ENCODE measurements at regions not wholly inside any gene's neighbourhood (a gene's known extent, or its start where the extent isn't known, plus 50 kb on each side); places are given as distances from the start of the nearest gene placed in this dataset.
"Not testable (repeated sequence)": the region's sequence is repeated elsewhere in the genome, so short reads cannot be mapped to it uniquely, and the experiment has no call there.

DNA sequence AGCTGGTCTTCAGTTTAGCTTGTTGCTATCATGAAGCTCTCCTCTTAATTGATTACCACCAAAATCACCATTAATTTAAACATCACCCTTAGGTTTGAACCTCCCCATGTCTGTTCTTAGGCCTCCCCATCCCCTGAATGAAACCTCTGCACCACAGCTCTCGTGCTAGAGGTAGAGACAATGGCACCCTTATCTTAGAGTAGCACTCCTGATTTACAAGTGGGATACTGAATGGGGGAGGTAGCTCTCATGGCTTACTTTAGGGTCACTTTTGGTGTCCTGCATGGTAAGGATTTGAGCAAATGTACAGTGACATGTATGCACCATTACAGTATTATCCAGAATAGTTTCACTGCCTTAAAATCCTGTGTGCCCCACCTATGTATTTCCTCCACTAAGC is 115.6 kb upstream of the ADTRP start:
- Mint-ChIP-seq H3K27me3 (no peaks in the 10 kb centered on the region), H3K36me3 (no peaks in the 10 kb centered on the region), H3K4me3 (no peak overlapping the region), H3K4me1 (peaks cover 0 to 13% (median 0%) of the 10 kb centered on the region in 3 donors), H3K27ac (peak overlapping the region in 1 of 6 donors; percentile 12), H3K9me3 (peaks cover 0 to 13% (median 5%) of the 10 kb centered on the region in 7 donors)
- DNase-seq (no peak), ATAC-seq (ENCODE audit: low read depth in 2 of 2) (no peak)

DNA sequence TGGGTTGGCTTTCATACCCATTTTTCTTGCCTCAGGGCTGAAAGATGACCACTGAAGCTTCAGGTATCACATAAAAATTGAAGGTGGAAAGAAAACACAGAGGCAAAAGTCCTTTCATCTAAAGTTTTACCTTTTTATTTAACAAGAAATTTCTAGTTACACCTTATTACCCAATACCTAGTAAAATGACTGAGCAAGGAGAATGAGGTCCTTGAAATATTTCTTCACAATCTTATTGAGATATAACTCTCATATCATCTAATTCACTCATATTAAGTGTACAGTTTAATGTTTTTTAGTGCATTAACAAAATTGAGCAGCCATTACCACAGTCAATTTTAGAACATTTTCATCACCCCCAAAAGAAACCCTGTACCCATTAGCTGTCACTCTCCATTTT is 112.9 kb upstream of the ADTRP start:
- H3K27me3 Mint-ChIP-seq = no peaks in the 10 kb centered on the region
- ATAC-seq (ENCODE audit: low read depth in 2 of 2) = no peak
- no peak for DNase-seq
- H3K4me3 Mint-ChIP-seq = no peak overlapping the region
- peaks cover 0 to 13% (median 5%) of the 10 kb centered on the region in 7 donors for H3K9me3 Mint-ChIP-seq
- no peak overlapping the region for H3K27ac Mint-ChIP-seq
- H3K36me3 Mint-ChIP-seq = no peaks in the 10 kb centered on the region
- peaks cover 0 to 4% (median 0%) of the 10 kb centered on the region in 3 donors for H3K4me1 Mint-ChIP-seq

GRCh38 chr6:11890849-11891248 is 112.2 kb upstream of the ADTRP start:
- Mint-ChIP-seq H3K36me3 (no peaks in the 10 kb centered on the region), H3K4me1 (no peaks in the 10 kb centered on the region), H3K4me3 (no peak overlapping the region), H3K27me3 (no peaks in the 10 kb centered on the region), H3K9me3 (peaks cover 0 to 13% (median 3%) of the 10 kb centered on the region in 7 donors), H3K27ac (no peak overlapping the region)
- DNase-seq = no peak
- no peak for ATAC-seq (ENCODE audit: low read depth in 2 of 2)

DNA sequence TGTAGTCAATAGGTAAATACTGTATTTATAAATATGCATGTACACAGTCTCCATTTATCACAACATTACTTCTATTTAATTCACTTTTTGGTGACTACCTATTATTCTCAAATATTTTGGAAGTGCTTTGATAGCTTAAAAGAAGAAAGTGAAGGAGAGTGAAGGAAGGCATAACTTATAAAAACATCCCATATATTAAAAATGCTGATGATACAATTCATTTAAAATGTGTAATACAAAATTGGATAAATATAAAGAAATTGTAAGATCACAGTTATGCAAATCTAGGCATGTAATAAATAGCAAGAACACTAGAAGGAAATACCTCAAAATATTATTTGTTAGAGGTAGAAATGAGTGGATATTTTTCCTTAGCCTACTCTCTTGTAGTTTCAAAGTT is 111.6 kb upstream of the ADTRP start:
- DNase-seq (no peak), ATAC-seq (ENCODE audit: low read depth in 2 of 2) (no peak)
- H3K4me1 Mint-ChIP-seq = no peaks in the 10 kb centered on the region
- H3K27me3 Mint-ChIP-seq = no peaks in the 10 kb centered on the region
- no peak overlapping the region for H3K4me3 Mint-ChIP-seq
- no peak overlapping the region for H3K27ac Mint-ChIP-seq
- peaks cover 0 to 13% (median 2%) of the 10 kb centered on the region in 7 donors for H3K9me3 Mint-ChIP-seq
- H3K36me3 Mint-ChIP-seq = no peaks in the 10 kb centered on the region

- no peak overlapping the region for H3K27ac Mint-ChIP-seq
- H3K27me3 Mint-ChIP-seq = no peaks in the 10 kb centered on the region
- no peaks in the 10 kb centered on the region for H3K36me3 Mint-ChIP-seq
- ATAC-seq (ENCODE audit: low read depth in 2 of 2) (no peak), DNase-seq (no peak)
- peaks cover 0 to 13% (median 2%) of the 10 kb centered on the region in 7 donors for H3K9me3 Mint-ChIP-seq
- H3K4me3 Mint-ChIP-seq = no peak overlapping the region
- H3K4me1 Mint-ChIP-seq = no peaks in the 10 kb centered on the region
Measured at GRCh38 chr6:11889572-11889971, 111.0 kb upstream of the ADTRP start.

DNA sequence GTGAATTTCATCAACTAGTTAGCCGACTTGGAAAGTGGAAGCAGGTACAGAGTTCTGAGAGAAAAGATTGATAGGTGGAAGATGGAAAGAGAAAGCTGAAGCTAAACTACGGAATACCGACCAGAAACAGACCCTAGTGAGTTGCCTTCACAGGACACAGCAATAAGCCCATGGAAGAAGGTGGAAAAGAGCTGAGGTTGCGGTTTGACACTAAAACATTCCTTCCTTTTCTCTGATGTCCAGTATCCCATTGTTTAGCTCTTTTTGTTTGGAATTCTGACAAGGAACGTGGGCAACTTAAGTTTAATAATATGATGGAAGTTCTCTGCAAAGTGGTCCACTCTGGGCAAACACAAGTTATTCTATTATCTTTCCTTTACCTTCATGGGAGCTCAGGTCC is 110.1 kb upstream of the ADTRP start:
- H3K4me3 Mint-ChIP-seq = no peak overlapping the region
- DNase-seq (no peak), ATAC-seq (ENCODE audit: low read depth in 2 of 2) (no peak)
- H3K27me3 Mint-ChIP-seq = no peaks in the 10 kb centered on the region
- peaks cover 0 to 13% (median 2%) of the 10 kb centered on the region in 7 donors for H3K9me3 Mint-ChIP-seq
- no peaks in the 10 kb centered on the region for H3K4me1 Mint-ChIP-seq
- H3K27ac Mint-ChIP-seq = no peak overlapping the region
- H3K36me3 Mint-ChIP-seq = no peaks in the 10 kb centered on the region

DNA sequence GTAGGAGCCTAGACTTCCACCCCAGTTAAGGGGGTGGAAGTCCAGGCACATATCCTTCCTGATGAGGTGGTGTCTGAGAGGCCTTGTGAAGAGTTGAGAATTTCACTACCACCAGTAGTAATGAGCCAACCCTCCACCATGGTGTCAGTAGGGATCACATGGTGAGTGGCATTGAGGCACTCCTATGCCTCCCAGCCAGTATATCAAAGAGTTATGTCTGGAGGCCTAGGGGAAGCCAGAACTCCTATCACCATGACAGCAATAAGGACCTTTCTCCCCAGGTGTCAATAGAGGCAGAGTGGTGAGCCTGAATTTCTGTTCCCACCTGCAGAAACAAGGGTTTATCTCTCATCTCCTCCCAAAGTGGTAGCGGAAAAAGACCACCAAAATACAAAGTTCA is 106.6 kb upstream of the ADTRP start:
- Mint-ChIP-seq H3K36me3 (peaks cover 2 to 3% of the 10 kb centered on the region in 2 donors), H3K4me1 (no peaks in the 10 kb centered on the region), H3K9me3 (peaks cover under 1 to 15% (median 5%) of the 10 kb centered on the region in 7 donors), H3K4me3 (no peak overlapping the region), H3K27ac (no peak overlapping the region), H3K27me3 (peaks cover 4 to 15% (median 10%) of the 10 kb centered on the region in 3 donors)
- ATAC-seq (ENCODE audit: low read depth in 2 of 2) = no peak
- DNase-seq = no peak

DNA sequence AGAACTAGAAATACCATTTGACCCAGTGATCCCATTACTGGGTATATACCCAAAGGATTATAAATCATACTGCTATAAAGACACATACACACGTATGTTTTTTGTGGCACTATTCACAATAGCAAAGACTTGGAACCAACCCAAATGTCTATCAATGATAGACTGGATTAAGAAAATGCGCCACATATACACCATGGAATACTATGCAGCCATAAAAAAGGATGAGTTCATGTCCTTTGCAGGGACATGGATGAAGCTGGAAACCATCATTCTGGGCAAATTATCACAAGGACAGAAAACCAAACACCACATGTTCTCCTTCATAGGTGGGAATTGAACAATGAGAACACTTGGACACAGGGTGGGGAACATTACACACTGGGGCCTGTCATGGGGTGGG is 104.9 kb upstream of the ADTRP start:
- H3K36me3 Mint-ChIP-seq; DNase-seq; ATAC-seq (ENCODE audit: low read depth in 2 of 2); H3K4me3 Mint-ChIP-seq; H3K27ac Mint-ChIP-seq; H3K4me1 Mint-ChIP-seq: not testable (repeated sequence)
- Mint-ChIP-seq H3K27me3 (peaks cover 4 to 20% (median 15%) of the 10 kb centered on the region in 3 donors), H3K9me3 (peaks cover 5 to 18% (median 9%) of the 10 kb centered on the region in 7 donors)

- H3K4me1 Mint-ChIP-seq; H3K4me3 Mint-ChIP-seq; DNase-seq; H3K27ac Mint-ChIP-seq; H3K36me3 Mint-ChIP-seq; ATAC-seq (ENCODE audit: low read depth in 2 of 2): not testable (repeated sequence)
- Mint-ChIP-seq H3K27me3 (peaks cover 9 to 25% (median 15%) of the 10 kb centered on the region in 3 donors), H3K9me3 (peaks cover 5 to 18% (median 9%) of the 10 kb centered on the region in 7 donors)
Measured at GRCh38 chr6:11880156-11880555, 101.6 kb upstream of the ADTRP start.

- Mint-ChIP-seq H3K4me1 (no peaks in the 10 kb centered on the region), H3K27me3 (peaks cover 9 to 25% (median 15%) of the 10 kb centered on the region in 3 donors)
Measured at GRCh38 chr6:11878735-11879134, 100.1 kb upstream of the ADTRP start.

DNA sequence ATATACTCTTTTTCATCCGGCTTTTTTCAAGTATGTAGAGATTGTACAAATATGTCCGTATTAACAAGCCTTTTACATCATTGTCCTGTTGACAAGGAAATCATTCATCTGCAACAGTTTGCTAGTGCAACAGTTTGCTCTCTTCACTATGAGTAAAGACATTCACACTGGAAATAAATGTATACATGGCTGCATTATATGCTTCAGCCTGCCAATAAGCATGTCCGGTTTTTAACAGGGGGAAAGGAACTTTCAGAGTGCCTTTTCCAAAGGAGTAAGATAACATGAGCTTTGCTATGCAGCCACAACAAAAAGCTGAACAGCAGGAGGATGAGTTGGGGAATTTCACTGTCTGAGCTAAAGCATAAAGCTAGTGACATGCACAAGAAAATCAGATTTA is 99.4 kb upstream of the ADTRP start:
- Mint-ChIP-seq H3K4me1 (no peaks in the 10 kb centered on the region), H3K9me3 (peaks cover 5 to 14% (median 9%) of the 10 kb centered on the region in 7 donors), H3K27me3 (peaks cover 9 to 25% (median 15%) of the 10 kb centered on the region in 3 donors), H3K4me3 (no peak overlapping the region), H3K36me3 (peaks cover 3 to 9% of the 10 kb centered on the region in 2 donors), H3K27ac (no peak overlapping the region)
- ATAC-seq (ENCODE audit: low read depth in 2 of 2) (no peak), DNase-seq (no peak)

More at GRCh38 chr6:11878735-11879134, 100.1 kb upstream of the ADTRP start:
- no peak overlapping the region for H3K4me3 Mint-ChIP-seq
- peak overlapping the region in 1 of 6 donors; percentile 7 for H3K27ac Mint-ChIP-seq
- H3K36me3 Mint-ChIP-seq = peaks cover 3 to 9% of the 10 kb centered on the region in 2 donors
- peaks cover 5 to 16% (median 9%) of the 10 kb centered on the region in 7 donors for H3K9me3 Mint-ChIP-seq
- ATAC-seq (ENCODE audit: low read depth in 2 of 2) (no peak), DNase-seq (no peak)

DNA sequence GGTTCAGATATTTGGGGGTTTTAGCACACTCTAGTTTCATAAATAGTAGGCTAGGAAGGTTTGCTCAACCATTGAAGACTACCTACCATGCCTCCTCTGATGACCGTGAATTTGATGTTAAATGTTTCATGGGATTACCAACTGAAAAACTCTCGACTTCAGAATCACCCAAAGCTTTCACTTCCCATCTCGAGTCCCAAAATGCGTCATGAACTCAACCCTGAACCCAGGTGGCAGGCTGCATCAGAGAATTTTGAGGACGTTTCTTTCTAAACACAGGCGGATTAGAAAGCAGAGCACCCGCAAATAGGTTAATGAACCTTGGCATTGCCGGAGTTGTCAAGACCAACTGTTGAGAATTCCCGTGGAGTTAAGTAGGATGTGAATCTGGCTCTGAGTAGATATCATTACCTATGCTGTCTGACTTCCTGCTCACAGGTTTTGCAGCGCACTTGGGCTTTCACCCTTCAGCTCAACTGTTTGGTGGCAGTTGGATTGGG is 98.4 kb upstream of the ADTRP start:
- DNase-seq (peak; percentile 31), ATAC-seq (ENCODE audit: low read depth in 2 of 2) (peak; percentile 72 to 86)
- Mint-ChIP-seq H3K36me3 (peaks cover 3 to 9% of the 10 kb centered on the region in 2 donors), H3K9me3 (peaks cover 3 to 10% (median 6%) of the 10 kb centered on the region in 7 donors), H3K4me3 (peak overlapping the region in 3 of 8 donors; percentile 6 to 41 (median 16)), H3K4me1 (no peaks in the 10 kb centered on the region), H3K27me3 (peaks cover 9 to 23% (median 15%) of the 10 kb centered on the region in 3 donors), H3K27ac (peak overlapping the region in 2 of 6 donors; percentile 6 to 15)

GRCh38 chr6:11875325-11876109 is 96.9 kb upstream of the ADTRP start:
- DNase-seq = no peak
- peaks cover 5 to 17% (median 11%) of the 10 kb centered on the region in 3 donors for H3K27me3 Mint-ChIP-seq
- no peak for ATAC-seq (ENCODE audit: low read depth in 2 of 2)
- peaks cover 0 to 10% (median 3%) of the 10 kb centered on the region in 7 donors for H3K9me3 Mint-ChIP-seq
- no peaks in the 10 kb centered on the region for H3K4me1 Mint-ChIP-seq
- no peak overlapping the region for H3K4me3 Mint-ChIP-seq
- peak overlapping the region in 3 of 6 donors; percentile 44 to 71 (median 46) for H3K27ac Mint-ChIP-seq
- H3K36me3 Mint-ChIP-seq = peaks cover 0 to 9% of the 10 kb centered on the region in 2 donors

Data from naive B cell (primary cell).